Ishikawa (cell line): ENCODE measurements at regions not wholly inside any gene's neighbourhood (a gene's known extent, or its start where the extent isn't known, plus 50 kb on each side); places are given as distances from the start of the nearest gene placed in this dataset.

ENCODE experiments used
- REST ChIP-seq: IDR thresholded peaks from 2 replicates; pipeline ENCODE4 v1.6.1; 2012; ENCODE audit warnings: low read depth, mild to moderate bottlenecking
- TAF1 ChIP-seq: IDR thresholded peaks from 2 replicates; pipeline ENCODE4 v1.6.1; 2012; ENCODE audit warnings: low read depth, mild to moderate bottlenecking

GRCh38 chr3:139112230-139112558 is 67.5 kb upstream of the PRR23C start:
- TF ChIP-seq TAF1: no peak
- no peak for TF ChIP-seq REST
